ENCODE measurements at regions not wholly inside any gene's neighbourhood (a gene's known extent, or its start where the extent isn't known, plus 50 kb on each side); places are given as distances from the start of the nearest gene placed in this dataset.
A peak's percentile ranks its signal among the peaks of the same experiment; 100 is the strongest.

- DNase-seq (ENCODE audit: low read depth in 1 of 2, low spot score in 2 of 2) (no peak), FAIRE-seq (no peak)
- no peak overlapping the region for H3K4me2 ChIP-seq (ENCODE audit: insufficient read depth in 1 of 2, low read depth in 2 of 2, low read length in 2 of 2)
- H4K5ac ChIP-seq (ENCODE audit: insufficient read length, low read depth, low read length): no peak overlapping the region
- H3K79me2 ChIP-seq (ENCODE audit: control insufficient read depth in 1 of 2, insufficient read depth in 2 of 2, low read length in 2 of 2): no peaks in the 10 kb centered on the region
- H2AK5ac ChIP-seq (ENCODE audit: low read depth, low read length): no peak overlapping the region
- H2BK15ac ChIP-seq (ENCODE audit: low read length): no peak overlapping the region
- no peak overlapping the region for H3K18ac ChIP-seq (ENCODE audit: extremely low read depth, low read length)
- H4K8ac ChIP-seq (ENCODE audit: extremely low read depth, insufficient read depth, low read length): no peak overlapping the region
- no peak overlapping the region for H3K4me3 ChIP-seq (ENCODE audit: extremely low read depth in 1 of 4, insufficient read depth in 2 of 4, low read depth in 3 of 4, low read length in 4 of 4)
- H3K27ac ChIP-seq (ENCODE audit: low read depth, low read length): no peak overlapping the region
- no peaks in the 10 kb centered on the region for H3K36me3 ChIP-seq (ENCODE audit: control insufficient read depth in 2 of 4, insufficient read depth in 4 of 4, low read length in 3 of 4)
- H2BK5ac ChIP-seq (ENCODE audit: low read depth, low read length): no peak overlapping the region
- no peaks in the 10 kb centered on the region for H3K23me2 ChIP-seq (ENCODE audit: low read depth, low read length)
- H2BK20ac ChIP-seq (ENCODE audit: low read length): no peak overlapping the region
- no peak overlapping the region for H2BK12ac ChIP-seq (ENCODE audit: low read depth, low read length)
- H3K27me3 ChIP-seq (replicated peaks in 1 of 4; ENCODE audit: control insufficient read depth in 3 of 4, extremely low read depth in 1 of 4, insufficient read depth in 3 of 4, low read length in 3 of 4): no peaks in the 10 kb centered on the region; a peak in 1 of 7 replicates
- H3K9me3 ChIP-seq (ENCODE audit: insufficient read depth in 2 of 2, low read depth in 1 of 2, low read length in 1 of 2): no peaks in the 10 kb centered on the region
- ChIA-PET POLR2A (ENCODE audit: partially characterized antibody) (no interaction called here), CTCF (ENCODE audit: partially characterized antibody) (no interaction called here)
- no peak for TF ChIP-seq RAD21 (IDR thresholded peaks at IDR 0.05 in 1 of 2, conservative IDR thresholded peaks at IDR 0.05 in 1 of 2; ENCODE audit: low read depth in 2 of 2, low read length in 2 of 2)
- no peak for TF ChIP-seq PHF8 (conservative IDR thresholded peaks at IDR 0.05; ENCODE audit: low read depth, low read length)
- no peak for TF ChIP-seq YY1 (IDR thresholded peaks at IDR 0.05; ENCODE audit: low read depth, low read length)
- no peak for TF ChIP-seq GABPA (IDR thresholded peaks at IDR 0.05; ENCODE audit: borderline replicate concordance, insufficient read depth, low read length)
- TF ChIP-seq CEBPB (IDR thresholded peaks at IDR 0.05; ENCODE audit: low read depth, low read length): no peak
- no peak for TF ChIP-seq SP1 (IDR thresholded peaks at IDR 0.05; ENCODE audit: low read depth, low read length)
- TF ChIP-seq SP2 (IDR thresholded peaks at IDR 0.05; ENCODE audit: low read length): no peak
- no peak for TF ChIP-seq KDM1A (IDR thresholded peaks at IDR 0.05; ENCODE audit: borderline replicate concordance, low read length)
- TF ChIP-seq POLR2A (IDR thresholded peaks at IDR 0.05; ENCODE audit: control extremely low read depth in 1 of 2, low read depth in 2 of 2, low read length in 2 of 2): no peak
- TF ChIP-seq SAP30 (IDR thresholded peaks at IDR 0.05; ENCODE audit: insufficient read depth, insufficient replicate concordance, low read length): no peak
- TF ChIP-seq TAF7 (optimal IDR thresholded peaks at IDR 0.05; ENCODE audit: borderline replicate concordance, low read depth, low read length): no peak
- TF ChIP-seq SIN3A (conservative IDR thresholded peaks at IDR 0.05 in 1 of 2, IDR thresholded peaks at IDR 0.05 in 1 of 2; ENCODE audit: low read depth in 1 of 2, low read length in 2 of 2): no peak
- TF ChIP-seq, protein P1, sequence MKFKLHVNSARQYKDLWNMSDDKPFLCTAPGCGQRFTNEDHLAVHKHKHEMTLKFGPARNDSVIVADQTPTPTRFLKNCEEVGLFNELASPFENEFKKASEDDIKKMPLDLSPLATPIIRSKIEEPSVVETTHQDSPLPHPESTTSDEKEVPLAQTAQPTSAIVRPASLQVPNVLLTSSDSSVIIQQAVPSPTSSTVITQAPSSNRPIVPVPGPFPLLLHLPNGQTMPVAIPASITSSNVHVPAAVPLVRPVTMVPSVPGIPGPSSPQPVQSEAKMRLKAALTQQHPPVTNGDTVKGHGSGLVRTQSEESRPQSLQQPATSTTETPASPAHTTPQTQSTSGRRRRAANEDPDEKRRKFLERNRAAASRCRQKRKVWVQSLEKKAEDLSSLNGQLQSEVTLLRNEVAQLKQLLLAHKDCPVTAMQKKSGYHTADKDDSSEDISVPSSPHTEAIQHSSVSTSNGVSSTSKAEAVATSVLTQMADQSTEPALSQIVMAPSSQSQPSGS (IDR thresholded peaks at IDR 0.05; ENCODE audit: low read length): no peak
- no peak for TF ChIP-seq SIRT6 (IDR thresholded peaks at IDR 0.05; ENCODE audit: low read length)
- H2AFZ ChIP-seq (ENCODE audit: low read length): no peak overlapping the region
- H3K79me1 ChIP-seq (ENCODE audit: low read depth, low read length): no peaks in the 10 kb centered on the region
- no peak overlapping the region for H3K14ac ChIP-seq (ENCODE audit: insufficient read length)
- peak overlapping the region; percentile 27 for H3K4ac ChIP-seq (replicated peaks; ENCODE audit: insufficient read length, low read depth, low read length)
- H3K56ac ChIP-seq (replicated peaks; ENCODE audit: insufficient read length, low read depth, low read length): no peak overlapping the region
- no peaks in the 10 kb centered on the region for H4K20me1 ChIP-seq (replicated peaks in 1 of 2; ENCODE audit: control insufficient read depth in 1 of 2, insufficient read depth in 2 of 2, low read length in 2 of 2)
- WGBS, 2 experiments (ENCODE audit: extremely low coverage in 1 of 2, insufficient coverage in 1 of 2, insufficient read length in 1 of 2, insufficient replicate concordance in 2 of 2, low coverage in 1 of 2, low lambda C conversion rate in 2 of 2, missing lambda C conversion rate in 1 of 2): 97% methylated on average over 2 of the region's 2 CpGs; no CpG with 5 or more reads in 1 of the 2 experiments
- peaks cover 2 to 13% (median 6%) of the 10 kb centered on the region in 4 experiments; a peak in 4 of 7 replicates for H3K4me1 ChIP-seq (replicated peaks in 1 of 4; ENCODE audit: control insufficient read depth in 3 of 4, insufficient read depth in 4 of 4, low read length in 3 of 4)
- no peak overlapping the region for H3K23ac ChIP-seq (ENCODE audit: insufficient read length)
- no peak overlapping the region for H4K91ac ChIP-seq (replicated peaks; ENCODE audit: insufficient read length, low read length)
- no peak overlapping the region for H2BK120ac ChIP-seq (replicated peaks; ENCODE audit: low read depth, low read length)
- no peak overlapping the region for H3K9ac ChIP-seq (replicated peaks in 1 of 4; ENCODE audit: extremely low read depth in 1 of 4, low read depth in 3 of 4, low read length in 3 of 4)
These were observed 67.0 kb upstream of the GPR158 start for GRCh38 chr10:25107756-25108155.

All from H1 (cell line).